ENCODE measurements at regions not wholly inside any gene's neighbourhood (a gene's known extent, or its start where the extent isn't known, plus 50 kb on each side); places are given as distances from the start of the nearest gene placed in this dataset.

GRCh38 chr11:129291546-129291945 lies 84.1 kb upstream of the BARX2 start:
- no peak for DNase-seq (ENCODE audit: low read depth)

GRCh38 chr11:129290966-129291365 lies 84.7 kb upstream of the BARX2 start:
- no peak for DNase-seq (ENCODE audit: low read depth)

- no peak for DNase-seq (ENCODE audit: low read depth)
Observed at GRCh38 chr11:129289350-129290040, 86.2 kb upstream of the BARX2 start.

- DNase-seq (ENCODE audit: low read depth), result no peak
Observed at GRCh38 chr11:129287920-129288319, 87.7 kb upstream of the BARX2 start.

GRCh38 chr11:129286813-129287212 lies 88.8 kb upstream of the BARX2 start:
- no peak for DNase-seq (ENCODE audit: low read depth)

GRCh38 chr11:129285402-129285786 lies 90.3 kb upstream of the BARX2 start:
- DNase-seq (ENCODE audit: low read depth), result no peak

- peak; percentile 19 for DNase-seq (ENCODE audit: low read depth)
Observed at GRCh38 chr11:129283141-129283540, 91.0 kb upstream of the ARHGAP32 start.

- no peak for DNase-seq (ENCODE audit: low read depth)
Observed at GRCh38 chr11:129282634-129283033, 90.5 kb upstream of the ARHGAP32 start.

GRCh38 chr11:129281471-129282415 lies 89.6 kb upstream of the ARHGAP32 start:
- DNase-seq (ENCODE audit: low read depth), result no peak

GRCh38 chr11:129280027-129280811 lies 88.1 kb upstream of the ARHGAP32 start:
- DNase-seq (ENCODE audit: low read depth), result peak; percentile 65

- DNase-seq (ENCODE audit: low read depth), result peak; percentile 88
Observed at GRCh38 chr11:129279326-129280026, 87.4 kb upstream of the ARHGAP32 start.

GRCh38 chr11:129278586-129279319 lies 86.6 kb upstream of the ARHGAP32 start:
- peak; percentile 24 for DNase-seq (ENCODE audit: low read depth)

- DNase-seq (ENCODE audit: low read depth), result no peak
Observed at GRCh38 chr11:129277198-129277843, 85.2 kb upstream of the ARHGAP32 start.

GRCh38 chr11:129275828-129276227 lies 83.7 kb upstream of the ARHGAP32 start:
- no peak for DNase-seq (ENCODE audit: low read depth)

GRCh38 chr11:129273944-129274711 lies 82.0 kb upstream of the ARHGAP32 start:
- DNase-seq (ENCODE audit: low read depth), result no peak

GRCh38 chr11:129273322-129273721 lies 81.2 kb upstream of the ARHGAP32 start:
- DNase-seq (ENCODE audit: low read depth), result no peak

GRCh38 chr11:129271030-129271429 lies 78.9 kb upstream of the ARHGAP32 start:
- DNase-seq (ENCODE audit: low read depth), result no peak

- no peak for DNase-seq (ENCODE audit: low read depth)
Observed at GRCh38 chr11:129270446-129270845, 78.3 kb upstream of the ARHGAP32 start.

GRCh38 chr11:129268371-129268770 lies 76.2 kb upstream of the ARHGAP32 start:
- DNase-seq (ENCODE audit: low read depth), result no peak

GRCh38 chr11:129267716-129268115 lies 75.6 kb upstream of the ARHGAP32 start:
- DNase-seq (ENCODE audit: low read depth), result no peak

Data from Daoy (cell line).